ENCODE measurements at regions not wholly inside any gene's neighbourhood (a gene's known extent, or its start where the extent isn't known, plus 50 kb on each side); places are given as distances from the start of the nearest gene placed in this dataset.
A peak's percentile ranks its signal among the peaks of the same experiment; 100 is the strongest.

GRCh38 chr14:53703457-53703856, 253.2 kb downstream of the BMP4 start:
- H3K27me3 ChIP-seq (ENCODE audit: control insufficient read depth, insufficient read depth, low read length): no peaks in the 10 kb centered on the region
- H2AFZ ChIP-seq (ENCODE audit: low read length): no peak overlapping the region
- no peaks in the 10 kb centered on the region for H3K79me2 ChIP-seq (ENCODE audit: control insufficient read depth, insufficient read depth, low read length)
- H3K36me3 ChIP-seq (ENCODE audit: control insufficient read depth, insufficient read depth, low read length): no peaks in the 10 kb centered on the region
- H3K9me3 ChIP-seq (ENCODE audit: control insufficient read depth, insufficient read depth, low read depth, low read length): no peaks in the 10 kb centered on the region
- DNase-seq (ENCODE audit: low read depth in 2 of 2): no peak
- H3K27ac ChIP-seq (ENCODE audit: insufficient read depth, low read length): no peak overlapping the region
- no peaks in the 10 kb centered on the region for H3K4me1 ChIP-seq (ENCODE audit: control insufficient read depth, extremely low read depth, insufficient read depth, low read length)
- no peaks in the 10 kb centered on the region for H4K20me1 ChIP-seq (ENCODE audit: control insufficient read depth, extremely low read depth, insufficient read depth, low read length)
- H3K4me2 ChIP-seq (ENCODE audit: extremely low read depth, insufficient read depth, low read length): no peak overlapping the region
- H3K9ac ChIP-seq (ENCODE audit: insufficient read depth, low read length): no peak overlapping the region
- TF ChIP-seq, protein P1, sequence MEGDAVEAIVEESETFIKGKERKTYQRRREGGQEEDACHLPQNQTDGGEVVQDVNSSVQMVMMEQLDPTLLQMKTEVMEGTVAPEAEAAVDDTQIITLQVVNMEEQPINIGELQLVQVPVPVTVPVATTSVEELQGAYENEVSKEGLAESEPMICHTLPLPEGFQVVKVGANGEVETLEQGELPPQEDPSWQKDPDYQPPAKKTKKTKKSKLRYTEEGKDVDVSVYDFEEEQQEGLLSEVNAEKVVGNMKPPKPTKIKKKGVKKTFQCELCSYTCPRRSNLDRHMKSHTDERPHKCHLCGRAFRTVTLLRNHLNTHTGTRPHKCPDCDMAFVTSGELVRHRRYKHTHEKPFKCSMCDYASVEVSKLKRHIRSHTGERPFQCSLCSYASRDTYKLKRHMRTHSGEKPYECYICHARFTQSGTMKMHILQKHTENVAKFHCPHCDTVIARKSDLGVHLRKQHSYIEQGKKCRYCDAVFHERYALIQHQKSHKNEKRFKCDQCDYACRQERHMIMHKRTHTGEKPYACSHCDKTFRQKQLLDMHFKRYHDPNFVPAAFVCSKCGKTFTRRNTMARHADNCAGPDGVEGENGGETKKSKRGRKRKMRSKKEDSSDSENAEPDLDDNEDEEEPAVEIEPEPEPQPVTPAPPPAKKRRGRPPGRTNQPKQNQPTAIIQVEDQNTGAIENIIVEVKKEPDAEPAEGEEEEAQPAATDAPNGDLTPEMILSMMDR (conservative IDR thresholded peaks at IDR 0.05 in 1 of 2, IDR thresholded peaks at IDR 0.05 in 1 of 2; ENCODE audit: low read depth in 1 of 2, low read length in 2 of 2): no peak
- no peak for TF ChIP-seq EZH2 (IDR thresholded peaks at IDR 0.05; ENCODE audit: low read length, missing control alignments)
- H3K4me3 ChIP-seq (replicated peaks in 1 of 4; ENCODE audit: control extremely low read depth in 1 of 4, insufficient read depth in 1 of 4, low read depth in 3 of 4, low read length in 4 of 4): no peak overlapping the region

- no peak overlapping the region for H2AFZ ChIP-seq (ENCODE audit: low read length)
- H3K9me3 ChIP-seq (ENCODE audit: control insufficient read depth, insufficient read depth, low read depth, low read length): no peaks in the 10 kb centered on the region
- no peaks in the 10 kb centered on the region for H3K4me1 ChIP-seq (ENCODE audit: control insufficient read depth, extremely low read depth, insufficient read depth, low read length)
- H3K27me3 ChIP-seq (ENCODE audit: control insufficient read depth, insufficient read depth, low read length): no peaks in the 10 kb centered on the region
- no peak overlapping the region for H3K9ac ChIP-seq (ENCODE audit: insufficient read depth, low read length)
- H3K36me3 ChIP-seq (ENCODE audit: control insufficient read depth, insufficient read depth, low read length): no peaks in the 10 kb centered on the region
- no peak for DNase-seq (ENCODE audit: low read depth in 2 of 2)
- H3K27ac ChIP-seq (ENCODE audit: insufficient read depth, low read length): no peak overlapping the region
- no peak for TF ChIP-seq EZH2 (IDR thresholded peaks at IDR 0.05; ENCODE audit: low read length, missing control alignments)
- TF ChIP-seq, protein P1 (conservative IDR thresholded peaks at IDR 0.05 in 1 of 2, IDR thresholded peaks at IDR 0.05 in 1 of 2; ENCODE audit: low read depth in 1 of 2, low read length in 2 of 2): no peak
- H3K79me2 ChIP-seq (ENCODE audit: control insufficient read depth, insufficient read depth, low read length): no peaks in the 10 kb centered on the region
- H3K4me2 ChIP-seq (ENCODE audit: extremely low read depth, insufficient read depth, low read length): no peak overlapping the region
- H4K20me1 ChIP-seq (ENCODE audit: control insufficient read depth, extremely low read depth, insufficient read depth, low read length): no peaks in the 10 kb centered on the region
- H3K4me3 ChIP-seq (replicated peaks in 1 of 4; ENCODE audit: control extremely low read depth in 1 of 4, insufficient read depth in 1 of 4, low read depth in 3 of 4, low read length in 4 of 4): no peak overlapping the region
Measured at GRCh38 chr14:53701108-53701875, 255.3 kb downstream of the BMP4 start.

DNA sequence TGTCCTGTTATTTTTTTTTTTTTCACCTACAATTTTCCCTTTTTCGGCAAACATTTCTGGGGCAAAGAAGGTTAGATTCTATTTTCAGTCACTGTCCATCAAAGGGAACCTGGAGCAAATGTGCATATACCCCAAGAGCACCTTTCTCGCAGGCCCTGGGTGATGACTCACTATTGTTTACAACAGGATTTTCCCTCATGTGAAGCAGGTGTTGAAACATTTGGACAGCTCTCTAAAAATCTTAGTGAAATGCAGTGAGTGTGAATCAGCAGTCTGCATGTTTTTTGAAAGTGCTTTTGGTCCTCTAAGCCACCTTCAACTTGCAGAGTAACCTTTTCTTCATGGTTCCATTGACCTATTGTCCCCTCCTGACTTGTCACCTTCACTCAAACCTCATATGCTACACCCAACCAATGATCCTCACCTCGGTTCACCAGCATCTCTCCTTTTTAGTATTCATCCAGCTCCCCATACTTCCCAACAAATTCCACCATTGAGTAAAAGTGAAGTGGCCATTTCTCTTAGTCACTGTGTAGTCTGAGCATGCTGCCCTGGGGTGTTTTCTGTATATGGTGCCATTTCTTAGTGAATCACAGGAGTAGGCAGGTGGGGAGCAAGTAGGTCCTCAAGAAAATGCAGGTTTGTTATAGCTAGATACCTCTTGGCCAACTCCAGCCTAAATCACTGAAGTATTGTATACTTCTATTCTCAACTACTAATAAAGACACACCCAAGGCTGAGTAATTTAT, 260.2 kb downstream of the BMP4 start:
- H3K4me3 ChIP-seq (replicated peaks in 1 of 4; ENCODE audit: control extremely low read depth in 1 of 4, insufficient read depth in 1 of 4, low read depth in 3 of 4, low read length in 4 of 4): no peak overlapping the region
- H3K9ac ChIP-seq (ENCODE audit: insufficient read depth, low read length): no peak overlapping the region
- H3K9me3 ChIP-seq (ENCODE audit: control insufficient read depth, insufficient read depth, low read depth, low read length): no peaks in the 10 kb centered on the region
- no peaks in the 10 kb centered on the region for H3K36me3 ChIP-seq (ENCODE audit: control insufficient read depth, insufficient read depth, low read length)
- TF ChIP-seq, protein P1 (conservative IDR thresholded peaks at IDR 0.05 in 1 of 2, IDR thresholded peaks at IDR 0.05 in 1 of 2; ENCODE audit: low read depth in 1 of 2, low read length in 2 of 2): no peak
- TF ChIP-seq EZH2 (IDR thresholded peaks at IDR 0.05; ENCODE audit: low read length, missing control alignments): no peak
- no peaks in the 10 kb centered on the region for H3K27me3 ChIP-seq (ENCODE audit: control insufficient read depth, insufficient read depth, low read length)
- H3K4me2 ChIP-seq (ENCODE audit: extremely low read depth, insufficient read depth, low read length): no peak overlapping the region
- peak in 1 of 2 donors; percentile 9 for DNase-seq (ENCODE audit: low read depth in 2 of 2)
- no peaks in the 10 kb centered on the region for H4K20me1 ChIP-seq (ENCODE audit: control insufficient read depth, extremely low read depth, insufficient read depth, low read length)
- no peaks in the 10 kb centered on the region for H3K79me2 ChIP-seq (ENCODE audit: control insufficient read depth, insufficient read depth, low read length)
- H3K27ac ChIP-seq (ENCODE audit: insufficient read depth, low read length): no peak overlapping the region
- no peaks in the 10 kb centered on the region for H3K4me1 ChIP-seq (ENCODE audit: control insufficient read depth, extremely low read depth, insufficient read depth, low read length)
- no peak overlapping the region for H2AFZ ChIP-seq (ENCODE audit: low read length)

Data from fibroblast of lung (primary cell).